Type B pancreatic cell (in vitro differentiated cells): ENCODE measurements at regions not wholly inside any gene's neighbourhood (a gene's known extent, or its start where the extent isn't known, plus 50 kb on each side); places are given as distances from the start of the nearest gene placed in this dataset.

Source experiments
- DNase-seq: peaks from one replicate; pipeline ENCODE4 v3.0.0; 2021; ENCODE audit warnings: mixed read lengths; ENCODE audit not compliant: unreplicated experiment; ENCODE audit errors: extremely low spot score
- H3K27ac Mint-ChIP-seq: 2 replicates; pipeline ENCODE4 v1.8.0; 2021; ENCODE audit warnings: mild to moderate bottlenecking, mixed read lengths
- H3K27me3 Mint-ChIP-seq: 2 replicates; pipeline ENCODE4 v1.8.0; 2021; ENCODE audit warnings: mixed read lengths
- H3K36me3 Mint-ChIP-seq: 2 replicates; pipeline ENCODE4 v1.8.0; 2021; ENCODE audit warnings: mixed read lengths
- H3K4me1 Mint-ChIP-seq: one replicate; pipeline ENCODE4 v1.8.0; 2021; ENCODE audit warnings: mixed read lengths; ENCODE audit not compliant: unreplicated experiment
- H3K4me3 Mint-ChIP-seq: 2 replicates; pipeline ENCODE4 v1.8.0; 2021; ENCODE audit warnings: mild to moderate bottlenecking, mixed read lengths
- H3K9me3 Mint-ChIP-seq: 2 replicates; pipeline ENCODE4 v1.8.0; 2021; ENCODE audit warnings: mixed read lengths
- TF ChIP-seq, protein P1 (sequence below): fragments of 200-600 bp; sonication (generic); conservative IDR thresholded peaks from 2 replicates; pipeline ENCODE4 v1.5.0; 2021; ENCODE audit warnings: antibody characterized with exemption, mild to moderate bottlenecking

DNA sequence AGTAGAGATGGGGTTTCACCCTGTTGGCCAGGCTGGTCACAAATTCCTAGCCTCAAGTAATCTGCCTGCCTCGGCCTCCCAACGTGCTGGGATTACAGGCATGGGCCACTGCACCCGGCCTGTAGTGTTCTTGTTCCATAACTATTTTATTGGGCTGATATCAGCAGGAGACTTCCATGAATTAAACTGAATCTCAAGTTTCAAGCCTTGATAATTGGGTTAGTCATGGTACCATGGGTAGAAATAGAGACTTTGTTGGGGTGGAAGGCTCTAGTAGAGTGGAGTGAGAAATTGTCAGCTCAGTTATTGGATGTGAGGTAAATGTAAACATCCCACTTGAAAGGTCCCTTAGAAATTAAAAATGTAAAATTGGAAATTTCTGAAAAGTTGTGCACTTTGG, 419.1 kb downstream of the ADGRL2 start:
- TF ChIP-seq, protein P1, sequence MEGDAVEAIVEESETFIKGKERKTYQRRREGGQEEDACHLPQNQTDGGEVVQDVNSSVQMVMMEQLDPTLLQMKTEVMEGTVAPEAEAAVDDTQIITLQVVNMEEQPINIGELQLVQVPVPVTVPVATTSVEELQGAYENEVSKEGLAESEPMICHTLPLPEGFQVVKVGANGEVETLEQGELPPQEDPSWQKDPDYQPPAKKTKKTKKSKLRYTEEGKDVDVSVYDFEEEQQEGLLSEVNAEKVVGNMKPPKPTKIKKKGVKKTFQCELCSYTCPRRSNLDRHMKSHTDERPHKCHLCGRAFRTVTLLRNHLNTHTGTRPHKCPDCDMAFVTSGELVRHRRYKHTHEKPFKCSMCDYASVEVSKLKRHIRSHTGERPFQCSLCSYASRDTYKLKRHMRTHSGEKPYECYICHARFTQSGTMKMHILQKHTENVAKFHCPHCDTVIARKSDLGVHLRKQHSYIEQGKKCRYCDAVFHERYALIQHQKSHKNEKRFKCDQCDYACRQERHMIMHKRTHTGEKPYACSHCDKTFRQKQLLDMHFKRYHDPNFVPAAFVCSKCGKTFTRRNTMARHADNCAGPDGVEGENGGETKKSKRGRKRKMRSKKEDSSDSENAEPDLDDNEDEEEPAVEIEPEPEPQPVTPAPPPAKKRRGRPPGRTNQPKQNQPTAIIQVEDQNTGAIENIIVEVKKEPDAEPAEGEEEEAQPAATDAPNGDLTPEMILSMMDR, result no peak
- Mint-ChIP-seq H3K36me3 (no peaks in the 10 kb centered on the region), H3K4me1 (no peaks in the 10 kb centered on the region), H3K4me3 (no peak overlapping the region), H3K27ac (no peak overlapping the region), H3K27me3 (no peaks in the 10 kb centered on the region), H3K9me3 (no peaks in the 10 kb centered on the region)
- no peak for DNase-seq

DNA sequence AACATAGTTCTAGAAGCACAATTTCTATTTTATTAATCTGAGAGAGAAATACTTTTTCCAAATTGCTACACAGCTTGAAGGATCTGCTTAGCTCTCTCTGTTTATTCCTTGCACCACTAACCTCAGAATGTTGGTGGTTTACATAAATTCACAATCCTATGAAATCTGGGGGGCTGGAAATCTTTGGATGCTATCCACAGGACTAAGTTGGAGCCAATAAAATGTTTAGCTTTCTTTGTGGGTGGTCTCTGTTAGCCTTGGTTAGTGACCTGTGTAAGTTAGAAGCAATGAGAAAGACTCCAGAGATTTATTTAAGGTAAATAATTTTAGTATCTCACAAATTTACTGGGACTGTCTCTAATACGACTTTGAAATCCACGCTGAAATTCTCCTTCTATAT, 418.1 kb downstream of the ADGRL2 start:
- Mint-ChIP-seq H3K27ac (no peak overlapping the region), H3K36me3 (no peaks in the 10 kb centered on the region), H3K4me1 (no peaks in the 10 kb centered on the region), H3K9me3 (no peaks in the 10 kb centered on the region), H3K27me3 (no peaks in the 10 kb centered on the region), H3K4me3 (no peak overlapping the region)
- TF ChIP-seq, protein P1, result no peak
- no peak for DNase-seq

DNA sequence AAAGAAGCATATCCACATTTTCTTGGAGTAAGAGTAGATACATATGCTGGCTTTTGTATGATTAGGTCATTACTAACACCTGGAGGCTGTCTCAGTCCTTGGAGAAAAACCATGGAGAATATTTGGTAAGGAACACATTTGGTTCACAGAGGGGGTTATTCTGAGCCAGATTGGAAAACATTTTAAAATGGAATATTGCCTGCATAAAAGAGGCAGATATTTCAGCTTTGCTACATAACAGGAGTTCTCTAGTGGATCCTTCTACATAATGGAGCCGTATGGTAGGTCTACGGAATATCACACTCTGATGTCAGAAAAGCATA, 415.1 kb downstream of the ADGRL2 start:
- Mint-ChIP-seq H3K4me3 (no peak overlapping the region), H3K36me3 (no peaks in the 10 kb centered on the region), H3K27ac (no peak overlapping the region), H3K4me1 (no peaks in the 10 kb centered on the region), H3K27me3 (no peaks in the 10 kb centered on the region), H3K9me3 (no peaks in the 10 kb centered on the region)
- TF ChIP-seq, protein P1, result no peak
- no peak for DNase-seq

DNA sequence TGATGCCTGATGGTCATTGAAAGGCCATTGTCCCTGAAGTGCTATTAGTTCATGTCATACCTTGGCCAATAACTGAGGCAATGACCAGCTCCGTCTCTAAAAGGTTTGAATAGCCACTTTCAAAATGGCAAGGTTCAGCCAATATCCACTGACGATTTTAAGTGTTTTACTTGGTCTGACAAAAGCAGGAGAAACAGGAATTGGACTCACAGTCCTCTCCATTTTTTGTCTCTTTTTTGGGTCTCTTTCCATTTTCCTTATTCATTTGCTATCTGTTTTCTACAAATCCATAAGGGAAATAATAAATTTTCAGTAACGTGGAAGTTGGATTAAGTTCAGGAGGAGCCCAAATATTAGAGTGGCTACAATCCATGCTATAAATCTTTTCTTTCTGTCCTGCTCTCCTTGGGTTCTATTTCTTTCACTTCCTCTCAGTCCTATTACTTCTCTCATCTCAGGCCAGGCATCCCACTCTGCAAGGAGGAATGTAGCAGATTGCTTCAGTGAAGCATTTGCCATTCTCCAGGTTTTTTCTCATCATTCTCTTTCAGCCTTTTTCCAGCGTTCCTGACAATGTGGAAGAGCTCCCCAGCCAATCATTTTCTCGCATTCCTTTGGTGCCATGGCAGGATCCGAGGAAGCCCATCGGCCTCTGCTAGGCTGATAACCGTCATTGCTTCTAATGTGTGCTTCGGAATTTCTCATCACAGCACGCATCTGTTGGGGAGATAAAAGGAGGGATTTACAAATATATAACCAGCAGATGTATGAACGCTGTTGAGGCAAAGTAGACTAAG, 414.5 kb downstream of the ADGRL2 start:
- Mint-ChIP-seq H3K4me1 (no peaks in the 10 kb centered on the region), H3K4me3 (no peak overlapping the region), H3K27ac (no peak overlapping the region), H3K36me3 (no peaks in the 10 kb centered on the region), H3K9me3 (no peaks in the 10 kb centered on the region), H3K27me3 (no peaks in the 10 kb centered on the region)
- TF ChIP-seq, protein P1, result no peak
- DNase-seq, result no peak

DNA sequence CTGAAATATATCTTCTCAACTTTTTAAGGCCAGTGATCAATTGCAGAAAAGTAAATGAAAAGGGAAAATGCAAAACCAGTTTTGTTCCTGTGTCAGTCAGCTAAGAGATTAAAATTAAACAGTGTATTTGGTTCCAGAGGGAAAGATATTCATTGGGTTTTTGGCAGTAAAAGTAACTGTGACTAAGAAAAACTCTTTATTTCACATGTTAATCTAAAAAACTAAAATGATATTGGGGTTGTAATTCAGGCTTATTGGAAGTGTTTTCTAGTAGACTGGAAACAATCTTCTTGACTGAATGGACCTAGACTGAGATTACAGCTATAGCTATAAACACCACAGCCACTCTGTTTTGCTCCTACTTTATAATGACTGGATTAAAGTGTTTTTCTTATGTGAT, 413.9 kb downstream of the ADGRL2 start:
- Mint-ChIP-seq H3K4me1 (no peaks in the 10 kb centered on the region), H3K27me3 (no peaks in the 10 kb centered on the region), H3K27ac (no peak overlapping the region), H3K9me3 (no peaks in the 10 kb centered on the region), H3K36me3 (no peaks in the 10 kb centered on the region), H3K4me3 (no peak overlapping the region)
- DNase-seq, result no peak
- TF ChIP-seq, protein P1, result no peak
